ENCODE measurements at regions not wholly inside any gene's neighbourhood (a gene's known extent, or its start where the extent isn't known, plus 50 kb on each side); places are given as distances from the start of the nearest gene placed in this dataset.

DNA sequence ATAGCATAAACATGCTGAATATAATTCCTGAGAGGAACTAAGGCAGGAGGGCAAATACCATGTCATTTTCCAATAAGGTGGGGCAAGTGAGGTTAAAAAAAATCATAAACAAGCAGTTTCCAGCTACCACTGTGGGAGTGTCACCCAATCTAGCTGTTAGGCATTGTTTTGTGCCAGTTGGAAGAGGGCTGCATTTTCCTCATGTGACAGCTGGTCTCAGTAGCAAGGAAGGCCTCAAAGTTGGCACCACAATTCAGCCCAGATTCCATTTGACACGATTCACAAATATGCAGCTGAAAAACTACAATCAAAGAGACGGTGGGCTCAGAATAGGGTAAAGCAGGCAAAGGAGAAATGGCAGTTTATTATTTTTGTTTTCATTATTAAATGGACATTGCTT lies 636.1 kb downstream of the KIF4B start:
- no peaks in the 10 kb centered on the region for H3K9me3 ChIP-seq (ENCODE audit: insufficient read depth, low read depth)
- no peaks in the 10 kb centered on the region for H3K79me2 ChIP-seq (ENCODE audit: low read depth)
- H3K9me2 ChIP-seq (ENCODE audit: insufficient read depth): no peaks in the 10 kb centered on the region
- no peak overlapping the region for H3K4me3 ChIP-seq
- no peaks in the 10 kb centered on the region for H4K20me1 ChIP-seq (ENCODE audit: insufficient read depth)
- H3K27me3 ChIP-seq (ENCODE audit: insufficient read depth, low read depth): no peaks in the 10 kb centered on the region
- H3F3A ChIP-seq (ENCODE audit: insufficient read depth, low read depth): no peaks in the 10 kb centered on the region
- POLR2A ChIA-PET (ENCODE audit: unreplicated experiment): no interaction called here
- H2AFZ ChIP-seq: no peak overlapping the region
- no peaks in the 10 kb centered on the region for H3K36me3 ChIP-seq (ENCODE audit: low read depth)
- H3K4me2 ChIP-seq: no peak overlapping the region
- no TSS peak for BruUV-seq (replicated peaks)
- TF ChIP-seq EZH2 (IDR thresholded peaks at IDR 0.05; ENCODE audit: low read depth) (no peak), CTCF (conservative IDR thresholded peaks at IDR 0.05) (no peak)
- intact Hi-C loops (cut with micrococcal nuclease; ENCODE audit: unreplicated experiment): no loop called here
- H3K4me1 ChIP-seq (replicated peaks; ENCODE audit: insufficient read depth): no peaks in the 10 kb centered on the region
- CTCF ChIA-PET: no interaction called here
- H3K27ac ChIP-seq: no peak overlapping the region
- no peak for DNase-seq

GRCh38 chr5:155655569-155655968 lies 642.0 kb downstream of the KIF4B start:
- no peaks in the 10 kb centered on the region for H3K36me3 ChIP-seq (ENCODE audit: low read depth)
- H2AFZ ChIP-seq: no peak overlapping the region
- TF ChIP-seq EZH2 (IDR thresholded peaks at IDR 0.05; ENCODE audit: low read depth): no peak
- no peak for TF ChIP-seq CTCF (conservative IDR thresholded peaks at IDR 0.05)
- no TSS peak for BruUV-seq (replicated peaks)
- H3K4me1 ChIP-seq (replicated peaks; ENCODE audit: insufficient read depth): no peaks in the 10 kb centered on the region
- ChIA-PET POLR2A (ENCODE audit: unreplicated experiment) (no interaction called here), CTCF (no interaction called here)
- no peaks in the 10 kb centered on the region for H3K79me2 ChIP-seq (ENCODE audit: low read depth)
- H3K27ac ChIP-seq: no peak overlapping the region
- no peaks in the 10 kb centered on the region for H3K9me3 ChIP-seq (ENCODE audit: insufficient read depth, low read depth)
- H3K27me3 ChIP-seq (ENCODE audit: insufficient read depth, low read depth): no peaks in the 10 kb centered on the region
- no peaks in the 10 kb centered on the region for H3K9me2 ChIP-seq (ENCODE audit: insufficient read depth)
- no peak overlapping the region for H3K4me3 ChIP-seq
- no peaks in the 10 kb centered on the region for H4K20me1 ChIP-seq (ENCODE audit: insufficient read depth)
- no peak for DNase-seq
- intact Hi-C loops (cut with micrococcal nuclease; ENCODE audit: unreplicated experiment): no loop called here
- H3K4me2 ChIP-seq: no peak overlapping the region
- H3F3A ChIP-seq (ENCODE audit: insufficient read depth, low read depth): no peaks in the 10 kb centered on the region

DNA sequence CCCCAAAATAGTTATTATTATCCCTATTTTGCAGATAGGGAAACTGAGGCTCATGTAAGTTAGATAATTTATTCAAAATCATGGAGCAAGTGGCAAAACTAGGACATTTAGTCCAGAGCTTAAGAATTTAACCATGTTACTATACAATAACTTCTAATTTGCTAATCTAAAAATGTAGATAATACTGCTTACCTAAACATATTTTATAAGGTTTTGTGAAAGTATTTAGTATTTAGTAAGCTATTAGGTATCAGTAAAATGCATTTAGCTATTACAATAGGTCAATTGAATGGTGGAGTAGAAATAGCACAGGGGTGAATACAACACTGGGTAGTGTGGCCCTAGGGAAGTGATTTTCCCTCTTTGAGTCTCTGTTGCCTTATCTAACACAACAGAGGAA lies 648.3 kb downstream of the KIF4B start:
- TF ChIP-seq EZH2 (IDR thresholded peaks at IDR 0.05; ENCODE audit: low read depth) (no peak), CTCF (conservative IDR thresholded peaks at IDR 0.05) (no peak)
- no peaks in the 10 kb centered on the region for H3F3A ChIP-seq (ENCODE audit: insufficient read depth, low read depth)
- ChIA-PET CTCF (no interaction called here), POLR2A (ENCODE audit: unreplicated experiment) (no interaction called here)
- no peak for DNase-seq
- H3K27me3 ChIP-seq (ENCODE audit: insufficient read depth, low read depth): no peaks in the 10 kb centered on the region
- H4K20me1 ChIP-seq (ENCODE audit: insufficient read depth): no peaks in the 10 kb centered on the region
- H3K9me3 ChIP-seq (ENCODE audit: insufficient read depth, low read depth): no peaks in the 10 kb centered on the region
- no peaks in the 10 kb centered on the region for H3K9me2 ChIP-seq (ENCODE audit: insufficient read depth)
- BruUV-seq (replicated peaks): no TSS peak
- H3K4me1 ChIP-seq (replicated peaks; ENCODE audit: insufficient read depth): no peaks in the 10 kb centered on the region
- no peaks in the 10 kb centered on the region for H3K36me3 ChIP-seq (ENCODE audit: low read depth)
- H3K4me2 ChIP-seq: no peak overlapping the region
- H3K79me2 ChIP-seq (ENCODE audit: low read depth): no peaks in the 10 kb centered on the region
- no peak overlapping the region for H3K27ac ChIP-seq
- no peak overlapping the region for H2AFZ ChIP-seq
- H3K4me3 ChIP-seq: no peak overlapping the region
- intact Hi-C loops (cut with micrococcal nuclease; ENCODE audit: unreplicated experiment): no loop called here

All from PC-9 (cell line).